Esophagus muscularis mucosa (tissue), 3 donors: ENCODE measurements at regions not wholly inside any gene's neighbourhood (a gene's known extent, or its start where the extent isn't known, plus 50 kb on each side); places are given as distances from the start of the nearest gene placed in this dataset.

Experiments
- POLR2A ChIP-seq: fragments of 450-650 bp; IDR thresholded peaks from one replicate; pipeline ENCODE4 v1.6.1; 2017; ENCODE audit warnings: antibody characterized with exemption, moderate library complexity, mild to moderate bottlenecking, low read depth
- TF ChIP-seq, protein P1 (sequence below), 3 experiments: fragments of 200-600 bp in 2 of 3; fragments of 450-650 bp in 1 of 3; sonication (generic) in 2 of 3; IDR thresholded peaks; one replicate each; pipeline ENCODE4 v1.5.1; 2017 to 2019; ENCODE audit warnings: antibody characterized with exemption in 3 of 3, mild to moderate bottlenecking in 2 of 3, moderate library complexity in 1 of 3

DNA sequence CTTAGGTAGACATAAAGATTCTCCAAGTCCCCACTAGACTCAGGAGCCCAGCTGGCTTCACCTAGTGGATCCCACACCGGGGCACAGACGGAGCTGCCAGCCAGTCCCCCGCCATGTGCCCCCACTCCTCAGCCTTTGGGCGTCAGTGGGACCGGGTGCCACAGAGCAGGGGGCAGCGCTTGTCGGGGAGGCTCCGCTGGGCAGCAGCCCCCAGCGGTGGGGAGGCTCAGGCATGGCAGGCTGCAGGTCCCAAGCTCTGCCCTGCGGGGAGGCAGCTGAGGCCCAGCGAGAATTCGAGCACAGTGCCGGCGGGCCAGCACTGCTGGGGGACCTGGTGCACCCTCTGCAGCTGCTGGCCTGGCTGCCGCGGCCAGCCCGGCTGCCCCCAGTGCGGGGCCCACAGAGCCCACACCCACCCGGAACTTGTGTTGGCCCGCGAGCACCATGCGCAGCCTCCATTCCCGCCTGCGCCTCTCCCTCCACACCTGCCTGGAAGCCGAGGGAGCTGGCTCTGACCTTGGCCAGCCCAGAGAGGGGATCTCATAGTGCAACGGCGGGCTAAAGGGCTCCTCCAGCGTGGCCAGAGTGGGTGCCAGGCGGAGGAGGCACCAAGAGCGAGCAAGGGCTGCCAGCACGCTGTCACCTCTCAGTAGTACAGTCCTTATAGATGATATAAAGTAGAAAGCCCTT lies 390.7 kb downstream of the PLK2 start:
- TF ChIP-seq, protein P1, sequence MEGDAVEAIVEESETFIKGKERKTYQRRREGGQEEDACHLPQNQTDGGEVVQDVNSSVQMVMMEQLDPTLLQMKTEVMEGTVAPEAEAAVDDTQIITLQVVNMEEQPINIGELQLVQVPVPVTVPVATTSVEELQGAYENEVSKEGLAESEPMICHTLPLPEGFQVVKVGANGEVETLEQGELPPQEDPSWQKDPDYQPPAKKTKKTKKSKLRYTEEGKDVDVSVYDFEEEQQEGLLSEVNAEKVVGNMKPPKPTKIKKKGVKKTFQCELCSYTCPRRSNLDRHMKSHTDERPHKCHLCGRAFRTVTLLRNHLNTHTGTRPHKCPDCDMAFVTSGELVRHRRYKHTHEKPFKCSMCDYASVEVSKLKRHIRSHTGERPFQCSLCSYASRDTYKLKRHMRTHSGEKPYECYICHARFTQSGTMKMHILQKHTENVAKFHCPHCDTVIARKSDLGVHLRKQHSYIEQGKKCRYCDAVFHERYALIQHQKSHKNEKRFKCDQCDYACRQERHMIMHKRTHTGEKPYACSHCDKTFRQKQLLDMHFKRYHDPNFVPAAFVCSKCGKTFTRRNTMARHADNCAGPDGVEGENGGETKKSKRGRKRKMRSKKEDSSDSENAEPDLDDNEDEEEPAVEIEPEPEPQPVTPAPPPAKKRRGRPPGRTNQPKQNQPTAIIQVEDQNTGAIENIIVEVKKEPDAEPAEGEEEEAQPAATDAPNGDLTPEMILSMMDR (IDR thresholded peaks at IDR 0.05) = no peak
- TF ChIP-seq POLR2A = no peak
